Upper lobe of right lung (tissue), 1 donor: ENCODE measurements at regions not wholly inside any gene's neighbourhood (a gene's known extent, or its start where the extent isn't known, plus 50 kb on each side); places are given as distances from the start of the nearest gene placed in this dataset.

Source experiments
- ATAC-seq: fragments of 200-7000 bp; cut with Tn5 transposase; one replicate; pipeline ENCODE4 v1.9.1; 2020; ENCODE audit warnings: mild to moderate bottlenecking, moderate library complexity
- DNase-seq: peaks from one replicate; pipeline ENCODE4 v3.0.0-alpha.2; 2020
- H3K27ac ChIP-seq: fragments of 200-600 bp; one replicate; pipeline ENCODE4 v1.8.0; 2022
- H3K27me3 ChIP-seq: fragments of 200-600 bp; one replicate; pipeline ENCODE4 v1.8.0; 2022; ENCODE audit warnings: mild to moderate bottlenecking
- H3K36me3 ChIP-seq: fragments of 200-600 bp; one replicate; pipeline ENCODE4 v1.8.0; 2022
- H3K4me1 ChIP-seq: fragments of 200-600 bp; one replicate; pipeline ENCODE4 v1.8.0; 2022
- H3K4me3 ChIP-seq: fragments of 200-600 bp; one replicate; pipeline ENCODE4 v1.8.0; 2022; ENCODE audit warnings: mild to moderate bottlenecking
- H3K9me3 ChIP-seq: fragments of 200-600 bp; one replicate; pipeline ENCODE4 v1.8.0; 2022
- intact Hi-C: fragments of 100-400 bp; cut with DNase I; formaldehyde crosslinking; loops from one replicate; pipeline ENCODE4 v1.11.0; 2022
- TF ChIP-seq, protein P1 (sequence below): fragments of 200-600 bp; IDR thresholded peaks from one replicate; pipeline ENCODE4 v1.8.0; 2022; ENCODE audit warnings: antibody characterized with exemption
- donor health status: DM: no; HTN: yes; CAD: no; lungs with severe emphysema.

DNA sequence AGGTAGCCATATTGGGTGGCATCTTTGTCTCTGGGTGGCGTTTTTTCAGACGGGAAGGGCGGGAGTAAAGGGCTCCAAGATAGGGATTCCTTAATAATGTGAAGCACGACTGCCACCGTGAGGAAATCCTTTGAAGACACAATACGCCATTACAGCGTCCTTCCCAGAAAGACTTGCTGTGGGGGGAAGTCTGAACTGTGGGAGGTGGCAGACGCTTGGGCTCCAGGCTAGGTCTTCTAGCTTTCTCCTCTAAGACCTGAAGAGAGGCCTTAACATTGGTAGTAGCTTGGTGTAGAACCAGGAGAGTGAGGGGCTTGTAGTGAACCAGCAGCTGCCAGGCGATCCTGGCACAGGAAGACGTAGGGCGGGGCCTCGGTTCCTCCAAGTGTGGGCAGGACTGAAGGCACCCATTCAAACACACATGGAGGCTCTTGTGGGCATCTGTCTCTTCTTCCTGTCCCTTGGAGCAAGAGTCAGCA lies 197.3 kb downstream of the OR13H1 start:
- H3K27ac ChIP-seq, result no peak overlapping the region
- no peaks in the 10 kb centered on the region for H3K9me3 ChIP-seq
- H3K36me3 ChIP-seq, result no peaks in the 10 kb centered on the region
- intact Hi-C loops, result no loop called here
- DNase-seq (no peak), ATAC-seq (no peak)
- TF ChIP-seq, protein P1, sequence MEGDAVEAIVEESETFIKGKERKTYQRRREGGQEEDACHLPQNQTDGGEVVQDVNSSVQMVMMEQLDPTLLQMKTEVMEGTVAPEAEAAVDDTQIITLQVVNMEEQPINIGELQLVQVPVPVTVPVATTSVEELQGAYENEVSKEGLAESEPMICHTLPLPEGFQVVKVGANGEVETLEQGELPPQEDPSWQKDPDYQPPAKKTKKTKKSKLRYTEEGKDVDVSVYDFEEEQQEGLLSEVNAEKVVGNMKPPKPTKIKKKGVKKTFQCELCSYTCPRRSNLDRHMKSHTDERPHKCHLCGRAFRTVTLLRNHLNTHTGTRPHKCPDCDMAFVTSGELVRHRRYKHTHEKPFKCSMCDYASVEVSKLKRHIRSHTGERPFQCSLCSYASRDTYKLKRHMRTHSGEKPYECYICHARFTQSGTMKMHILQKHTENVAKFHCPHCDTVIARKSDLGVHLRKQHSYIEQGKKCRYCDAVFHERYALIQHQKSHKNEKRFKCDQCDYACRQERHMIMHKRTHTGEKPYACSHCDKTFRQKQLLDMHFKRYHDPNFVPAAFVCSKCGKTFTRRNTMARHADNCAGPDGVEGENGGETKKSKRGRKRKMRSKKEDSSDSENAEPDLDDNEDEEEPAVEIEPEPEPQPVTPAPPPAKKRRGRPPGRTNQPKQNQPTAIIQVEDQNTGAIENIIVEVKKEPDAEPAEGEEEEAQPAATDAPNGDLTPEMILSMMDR, result no peak
- H3K4me3 ChIP-seq, result no peak overlapping the region
- H3K4me1 ChIP-seq, result no peaks in the 10 kb centered on the region
- H3K27me3 ChIP-seq, result no peaks in the 10 kb centered on the region

DNA sequence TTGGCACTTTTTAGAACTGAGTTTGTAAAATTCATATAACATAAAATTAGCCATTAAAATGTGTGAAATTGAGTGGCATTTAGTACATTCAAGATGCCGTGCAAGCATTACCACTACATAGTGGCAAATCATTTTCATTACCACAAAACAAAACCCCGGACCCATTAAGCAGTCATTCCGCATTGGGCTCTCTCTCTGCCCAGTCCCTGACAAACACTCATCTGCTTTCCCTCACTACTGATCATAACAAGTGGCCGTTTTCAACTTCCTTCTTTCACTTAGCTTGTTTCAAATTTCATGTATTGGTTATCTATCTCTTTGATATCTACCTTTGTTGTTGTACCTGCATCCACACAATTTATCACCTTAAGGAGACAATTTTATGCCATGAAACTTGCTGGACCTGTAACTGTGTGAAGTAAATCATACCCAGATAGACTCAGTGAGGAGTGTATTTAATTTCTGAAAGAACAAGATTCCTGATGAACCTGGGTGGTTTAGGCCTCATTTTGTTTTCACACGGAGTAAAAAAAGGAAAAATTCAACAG lies 202.1 kb downstream of the OR13H1 start:
- ATAC-seq, result no peak
- DNase-seq, result no peak

GRCh38 chrX:131746491-131746968 lies 202.7 kb downstream of the OR13H1 start:
- H3K4me3 ChIP-seq, result no peak overlapping the region
- ATAC-seq (no peak), DNase-seq (no peak)
- H3K27me3 ChIP-seq, result no peaks in the 10 kb centered on the region
- TF ChIP-seq, protein P1, result no peak
- no peaks in the 10 kb centered on the region for H3K4me1 ChIP-seq
- no peaks in the 10 kb centered on the region for H3K36me3 ChIP-seq
- H3K27ac ChIP-seq, result no peak overlapping the region
- intact Hi-C loops, result no loop called here
- H3K9me3 ChIP-seq, result no peaks in the 10 kb centered on the region

More for the DNA sequence above, 202.1 kb downstream of the OR13H1 start:
- TF ChIP-seq, protein P1, result no peak
- H3K27ac ChIP-seq, result no peak overlapping the region
- intact Hi-C loops, result no loop called here
- H3K4me1 ChIP-seq, result no peaks in the 10 kb centered on the region
- H3K4me3 ChIP-seq, result no peak overlapping the region
- no peaks in the 10 kb centered on the region for H3K27me3 ChIP-seq
- no peaks in the 10 kb centered on the region for H3K9me3 ChIP-seq
- no peaks in the 10 kb centered on the region for H3K36me3 ChIP-seq

GRCh38 chrX:131747173-131747572 lies 203.3 kb downstream of the OR13H1 start:
- no peaks in the 10 kb centered on the region for H3K27me3 ChIP-seq
- H3K4me3 ChIP-seq, result no peak overlapping the region
- no peak for DNase-seq
- ATAC-seq, result no peak
- intact Hi-C loops, result no loop called here
- H3K9me3 ChIP-seq, result no peaks in the 10 kb centered on the region
- no peaks in the 10 kb centered on the region for H3K4me1 ChIP-seq
- H3K36me3 ChIP-seq, result no peaks in the 10 kb centered on the region
- TF ChIP-seq, protein P1, result no peak
- no peak overlapping the region for H3K27ac ChIP-seq

- Histone ChIP-seq H3K27ac (no peak overlapping the region), H3K4me1 (no peaks in the 10 kb centered on the region), H3K4me3 (no peak overlapping the region), H3K9me3 (no peaks in the 10 kb centered on the region), H3K36me3 (no peaks in the 10 kb centered on the region), H3K27me3 (no peaks in the 10 kb centered on the region)
- TF ChIP-seq, protein P1, result no peak
- ATAC-seq (no peak), DNase-seq (no peak)
- intact Hi-C loops, result no loop called here
These were observed 208.8 kb downstream of the OR13H1 start for GRCh38 chrX:131752493-131753198.
